ENCODE measurements at regions not wholly inside any gene's neighbourhood (a gene's known extent, or its start where the extent isn't known, plus 50 kb on each side); places are given as distances from the start of the nearest gene placed in this dataset.

GRCh38 chr14:50051706-50052105 lies 64.7 kb downstream of the VCPKMT start:
- CTCF ChIA-PET, result no interaction called here
- no peak for TF ChIP-seq CTCF (IDR thresholded peaks at IDR 0.05; ENCODE audit: insufficient read depth, low read length, missing control alignments)
- POLR2A ChIA-PET, result no interaction called here
- DNase-seq (ENCODE audit: low read depth, low spot score), result no peak
- H3K4me3 ChIP-seq (ENCODE audit: low read depth, low read length), result no peak overlapping the region

DNA sequence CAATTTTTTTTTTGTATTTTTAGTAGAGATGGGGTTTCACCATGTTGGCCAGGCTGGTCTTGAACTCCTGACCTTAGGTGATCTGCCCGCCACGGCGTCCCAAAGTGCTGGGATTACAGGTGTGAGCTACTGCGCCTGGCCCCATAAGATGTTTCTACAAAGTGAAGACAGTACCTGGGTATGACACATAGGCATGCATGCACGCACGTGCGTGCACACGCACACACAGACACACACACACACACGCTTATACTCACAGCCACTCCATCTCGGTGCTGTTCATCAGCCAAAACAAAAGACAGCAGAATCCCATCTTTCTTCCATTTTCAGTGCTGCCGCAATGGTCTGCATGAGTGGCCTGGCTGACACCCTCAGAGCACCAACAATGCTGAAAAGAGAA lies 63.9 kb downstream of the VCPKMT start:
- no peak for DNase-seq (ENCODE audit: low read depth, low spot score)
- ChIA-PET POLR2A (no interaction called here), CTCF (no interaction called here)
- no peak for TF ChIP-seq CTCF (IDR thresholded peaks at IDR 0.05; ENCODE audit: insufficient read depth, low read length, missing control alignments)
- H3K4me3 ChIP-seq (ENCODE audit: low read depth, low read length), result no peak overlapping the region

DNA sequence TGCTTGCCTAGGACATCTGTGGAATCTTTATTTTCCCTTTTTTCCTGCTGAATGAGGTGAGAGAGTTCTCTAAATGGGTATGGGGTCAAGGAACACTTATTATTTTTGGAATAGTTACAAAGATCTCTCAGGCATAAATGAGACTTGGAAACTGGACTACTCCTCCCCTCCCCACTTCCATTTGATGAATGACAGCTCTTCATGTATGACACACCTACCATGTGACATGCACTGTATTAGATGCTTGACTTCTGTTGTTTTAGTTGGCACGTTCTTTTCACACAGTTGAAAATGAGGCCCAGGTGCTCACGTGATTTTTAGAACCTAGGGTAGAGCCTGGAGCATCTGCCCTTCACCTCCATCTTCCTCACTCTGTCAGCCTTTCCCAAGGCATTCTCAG lies 62.4 kb downstream of the VCPKMT start:
- ChIA-PET POLR2A (no interaction called here), CTCF (no interaction called here)
- H3K4me3 ChIP-seq (ENCODE audit: low read depth, low read length), result no peak overlapping the region
- no peak for TF ChIP-seq CTCF (IDR thresholded peaks at IDR 0.05; ENCODE audit: insufficient read depth, low read length, missing control alignments)
- no peak for DNase-seq (ENCODE audit: low read depth, low spot score)

DNA sequence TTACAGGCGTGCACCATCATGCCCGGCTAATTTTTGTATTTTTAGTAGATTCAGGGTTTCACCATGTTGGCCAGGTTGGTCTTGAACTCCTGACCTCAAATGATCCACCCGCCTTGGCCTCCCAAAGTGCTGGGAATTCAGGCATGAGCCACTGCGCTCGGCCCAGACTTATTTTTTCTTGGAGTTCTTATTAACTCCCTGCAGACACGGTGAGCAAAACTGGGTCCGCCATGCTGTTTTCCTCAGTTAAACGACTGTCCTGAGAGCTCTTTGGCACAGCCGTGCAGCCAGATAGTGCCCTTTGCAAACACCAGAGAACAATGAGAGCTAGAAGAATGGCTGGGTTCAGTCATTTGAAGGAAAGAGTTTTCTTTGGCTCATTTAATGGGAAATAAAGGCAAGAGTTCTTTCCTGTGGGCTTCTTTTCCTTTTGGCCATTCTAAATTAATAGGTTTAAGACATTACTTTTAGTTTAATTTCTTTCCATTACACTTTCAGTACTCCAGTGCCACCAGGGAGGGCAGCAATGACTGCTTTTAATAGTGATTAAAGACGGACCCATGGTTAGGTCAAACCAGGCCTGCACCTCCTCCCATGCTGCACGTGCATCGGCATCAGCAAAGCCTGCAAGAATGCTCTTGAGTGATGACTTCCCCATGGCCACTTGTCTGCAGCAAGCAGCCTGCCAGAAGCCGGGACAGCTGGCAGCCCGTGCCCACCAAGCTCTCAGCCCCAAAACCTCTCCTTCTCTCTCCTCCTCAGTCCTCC lies 60.7 kb downstream of the VCPKMT start:
- no peak overlapping the region for H3K4me3 ChIP-seq (ENCODE audit: low read depth, low read length)
- ChIA-PET CTCF (interaction anchor here (0.6 to 1.7 kb wide), 2 partner anchors 49 to 189 kb away, joined by 3 to 5 read pairs; no protein-coding TSS in a partner anchor), POLR2A (no interaction called here)
- no peak for DNase-seq (ENCODE audit: low read depth, low spot score)
- no peak for TF ChIP-seq CTCF (IDR thresholded peaks at IDR 0.05; ENCODE audit: insufficient read depth, low read length, missing control alignments)

DNA sequence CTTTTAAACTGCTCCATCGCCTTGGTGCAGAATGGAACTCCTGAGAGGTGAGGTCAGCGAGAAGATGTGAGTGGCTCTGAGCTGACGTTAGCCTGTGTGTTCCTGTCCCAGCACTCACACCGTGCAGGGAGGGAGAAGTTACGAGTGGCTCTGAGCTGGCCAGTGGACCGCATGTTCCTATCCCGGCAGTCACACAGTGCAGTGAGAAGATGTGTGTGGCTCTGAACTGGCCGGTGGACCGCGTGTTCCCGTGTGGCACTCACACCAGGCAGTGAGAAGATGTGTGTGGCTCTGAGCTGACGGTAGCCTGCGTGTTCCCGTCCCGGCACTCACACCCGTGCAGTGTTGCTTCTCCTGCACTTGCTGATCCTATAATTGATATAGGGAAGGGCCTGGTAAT lies 59.9 kb downstream of the VCPKMT start:
- DNase-seq (ENCODE audit: low read depth, low spot score), result no peak
- TF ChIP-seq CTCF (IDR thresholded peaks at IDR 0.05; ENCODE audit: insufficient read depth, low read length, missing control alignments), result no peak
- H3K4me3 ChIP-seq (ENCODE audit: low read depth, low read length), result no peak overlapping the region
- ChIA-PET POLR2A (no interaction called here), CTCF (interaction anchor here (0.6 to 1.7 kb wide), 2 partner anchors 16 to 190 kb away, joined by 3 to 5 read pairs; no protein-coding TSS in a partner anchor)

GRCh38 chr14:50057331-50057730 lies 59.0 kb downstream of the VCPKMT start:
- ChIA-PET CTCF (no interaction called here), POLR2A (no interaction called here)
- TF ChIP-seq CTCF (IDR thresholded peaks at IDR 0.05; ENCODE audit: insufficient read depth, low read length, missing control alignments), result no peak
- no peak overlapping the region for H3K4me3 ChIP-seq (ENCODE audit: low read depth, low read length)
- no peak for DNase-seq (ENCODE audit: low read depth, low spot score)
